ENCODE measurements at regions not wholly inside any gene's neighbourhood (a gene's known extent, or its start where the extent isn't known, plus 50 kb on each side); places are given as distances from the start of the nearest gene placed in this dataset.

GRCh38 chr5:142435410-142436115 is 110.7 kb upstream of the SPRY4 start:
- DNase-seq = no peak

GRCh38 chr5:142434322-142434612 is 109.4 kb upstream of the SPRY4 start:
- no peak for DNase-seq

- no peak for DNase-seq
Observed at GRCh38 chr5:142433526-142434321, 108.9 kb upstream of the SPRY4 start.

GRCh38 chr5:142432961-142433360 is 108.1 kb upstream of the SPRY4 start:
- DNase-seq = no peak

- DNase-seq = no peak
Observed at GRCh38 chr5:142432369-142432863, 107.6 kb upstream of the SPRY4 start.

GRCh38 chr5:142428773-142429473 is 104.1 kb upstream of the SPRY4 start:
- DNase-seq = no peak

- DNase-seq = no peak
Observed at GRCh38 chr5:142428036-142428772, 103.4 kb upstream of the SPRY4 start.

GRCh38 chr5:142427529-142427928 is 102.7 kb upstream of the SPRY4 start:
- DNase-seq = no peak

GRCh38 chr5:142427015-142427364 is 102.2 kb upstream of the SPRY4 start:
- no peak for DNase-seq

GRCh38 chr5:142426129-142427014 is 101.6 kb upstream of the SPRY4 start:
- no peak for DNase-seq

GRCh38 chr5:142425286-142426065 is 100.7 kb upstream of the SPRY4 start:
- no peak for DNase-seq

- DNase-seq = no peak
Observed at GRCh38 chr5:142422429-142422828, 97.6 kb upstream of the SPRY4 start.

GRCh38 chr5:142421621-142422397 is 97.0 kb upstream of the SPRY4 start:
- no peak for DNase-seq

GRCh38 chr5:142421228-142421617 is 96.4 kb upstream of the SPRY4 start:
- DNase-seq = no peak

- DNase-seq = no peak
Observed at GRCh38 chr5:142420561-142421227, 95.9 kb upstream of the SPRY4 start.

- DNase-seq = no peak
Observed at GRCh38 chr5:142412581-142412980, 87.8 kb upstream of the SPRY4 start.

GRCh38 chr5:142411656-142412425 is 87.0 kb upstream of the SPRY4 start:
- no peak for DNase-seq

GRCh38 chr5:142411103-142411502 is 86.3 kb upstream of the SPRY4 start:
- DNase-seq = no peak

All from anterior cingulate cortex (tissue), 58 donors.